IPS-18c (cell line): ENCODE measurements at regions not wholly inside any gene's neighbourhood (a gene's known extent, or its start where the extent isn't known, plus 50 kb on each side); places are given as distances from the start of the nearest gene placed in this dataset.

Source experiments
- H3K4me3 ChIP-seq: 2 replicates; pipeline ENCODE4 v1.7.0; 2013; ENCODE audit warnings: low read depth, mild to moderate bottlenecking, low read length, moderate library complexity; ENCODE audit not compliant: insufficient read depth
- H3K9me3 ChIP-seq: one replicate; pipeline ENCODE4 v1.6.1; 2013; ENCODE audit warnings: mild to moderate bottlenecking, low read length, moderate library complexity; ENCODE audit not compliant: control insufficient read depth, insufficient read depth

- no peak overlapping the region for H3K4me3 ChIP-seq
- peaks cover 3% of the 10 kb centered on the region for H3K9me3 ChIP-seq
Measured at GRCh38 chr1:42004322-42004721, 85.6 kb upstream of the HIVEP3 start.

- H3K4me3 ChIP-seq = no peak overlapping the region
- H3K9me3 ChIP-seq = peaks cover 3% of the 10 kb centered on the region
Measured at GRCh38 chr1:42003433-42003832, 84.7 kb upstream of the HIVEP3 start.

GRCh38 chr1:42002220-42002619 is 83.5 kb upstream of the HIVEP3 start:
- H3K4me3 ChIP-seq = no peak overlapping the region
- peaks cover 3% of the 10 kb centered on the region for H3K9me3 ChIP-seq

- Histone ChIP-seq H3K4me3 (no peak overlapping the region), H3K9me3 (peaks cover 3% of the 10 kb centered on the region)
Measured at GRCh38 chr1:42000766-42001165, 82.0 kb upstream of the HIVEP3 start.

- no peak overlapping the region for H3K4me3 ChIP-seq
- peaks cover 3% of the 10 kb centered on the region for H3K9me3 ChIP-seq
Measured at GRCh38 chr1:41999884-42000283, 81.2 kb upstream of the HIVEP3 start.

- Histone ChIP-seq H3K4me3 (no peak overlapping the region), H3K9me3 (no peaks in the 10 kb centered on the region)
Measured at GRCh38 chr1:41998250-41998649, 79.5 kb upstream of the HIVEP3 start.

GRCh38 chr1:41997153-41997552 is 78.4 kb upstream of the HIVEP3 start:
- no peak overlapping the region for H3K4me3 ChIP-seq
- no peaks in the 10 kb centered on the region for H3K9me3 ChIP-seq

- Histone ChIP-seq H3K9me3 (no peaks in the 10 kb centered on the region), H3K4me3 (no peak overlapping the region)
Measured at GRCh38 chr1:41995441-41996130, 76.9 kb upstream of the HIVEP3 start.

GRCh38 chr1:41994195-41994894 is 75.6 kb upstream of the HIVEP3 start:
- Histone ChIP-seq H3K9me3 (no peaks in the 10 kb centered on the region), H3K4me3 (no peak overlapping the region)

- Histone ChIP-seq H3K9me3 (no peaks in the 10 kb centered on the region), H3K4me3 (no peak overlapping the region)
Measured at GRCh38 chr1:41983451-41983850, 64.7 kb upstream of the HIVEP3 start.

- Histone ChIP-seq H3K4me3 (no peak overlapping the region), H3K9me3 (no peaks in the 10 kb centered on the region)
Measured at GRCh38 chr1:41981796-41982195, 63.1 kb upstream of the HIVEP3 start.

- no peak overlapping the region for H3K4me3 ChIP-seq
- H3K9me3 ChIP-seq = no peaks in the 10 kb centered on the region
Measured at GRCh38 chr1:41980827-41981653, 62.3 kb upstream of the HIVEP3 start.

- Histone ChIP-seq H3K4me3 (no peak overlapping the region), H3K9me3 (no peaks in the 10 kb centered on the region)
Measured at GRCh38 chr1:41978986-41979385, 60.3 kb upstream of the HIVEP3 start.

GRCh38 chr1:41977326-41977725 is 58.6 kb upstream of the HIVEP3 start:
- Histone ChIP-seq H3K9me3 (no peaks in the 10 kb centered on the region), H3K4me3 (no peak overlapping the region)

- H3K4me3 ChIP-seq = no peak overlapping the region
- no peaks in the 10 kb centered on the region for H3K9me3 ChIP-seq
Measured at GRCh38 chr1:41976671-41977070, 57.9 kb upstream of the HIVEP3 start.

- H3K9me3 ChIP-seq = no peaks in the 10 kb centered on the region
- no peak overlapping the region for H3K4me3 ChIP-seq
Measured at GRCh38 chr1:41975850-41976569, 57.3 kb upstream of the HIVEP3 start.

GRCh38 chr1:41975121-41975520 is 56.4 kb upstream of the HIVEP3 start:
- no peak overlapping the region for H3K4me3 ChIP-seq
- H3K9me3 ChIP-seq = no peaks in the 10 kb centered on the region
